ENCODE measurements at regions not wholly inside any gene's neighbourhood (a gene's known extent, or its start where the extent isn't known, plus 50 kb on each side); places are given as distances from the start of the nearest gene placed in this dataset.
A peak's percentile ranks its signal among the peaks of the same experiment; 100 is the strongest.
"Not testable (repeated sequence)": the region's sequence is repeated elsewhere in the genome, so short reads cannot be mapped to it uniquely, and the experiment has no call there.

GRCh38 chr16:52976539-52977167 lies 76.0 kb downstream of the CHD9NB start:
- no peak for DNase-seq

GRCh38 chr16:52967744-52968143 lies 85.0 kb downstream of the CHD9NB start:
- DNase-seq: no peak

- no peak for DNase-seq
Observed at GRCh38 chr16:52964290-52964689, 88.4 kb downstream of the CHD9NB start.

DNA sequence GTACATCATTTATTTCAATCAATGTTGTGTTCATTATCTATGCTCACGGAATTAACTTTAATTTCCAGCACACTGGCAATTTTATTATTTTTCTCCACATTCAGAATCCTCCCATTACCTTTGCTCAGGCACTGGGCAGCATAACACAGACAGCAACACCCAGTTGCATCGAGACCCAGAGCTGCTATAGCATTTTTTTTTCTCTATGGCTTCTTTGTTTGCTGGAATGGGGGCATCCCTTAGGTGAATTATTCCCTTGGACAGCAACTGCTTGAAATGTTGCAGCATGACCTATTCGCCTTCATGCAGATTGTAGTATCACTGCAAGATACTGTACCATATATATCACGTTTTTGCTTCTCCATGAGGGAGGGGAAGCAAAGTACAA lies 88.8 kb downstream of the CHD9NB start:
- no peak for DNase-seq

DNA sequence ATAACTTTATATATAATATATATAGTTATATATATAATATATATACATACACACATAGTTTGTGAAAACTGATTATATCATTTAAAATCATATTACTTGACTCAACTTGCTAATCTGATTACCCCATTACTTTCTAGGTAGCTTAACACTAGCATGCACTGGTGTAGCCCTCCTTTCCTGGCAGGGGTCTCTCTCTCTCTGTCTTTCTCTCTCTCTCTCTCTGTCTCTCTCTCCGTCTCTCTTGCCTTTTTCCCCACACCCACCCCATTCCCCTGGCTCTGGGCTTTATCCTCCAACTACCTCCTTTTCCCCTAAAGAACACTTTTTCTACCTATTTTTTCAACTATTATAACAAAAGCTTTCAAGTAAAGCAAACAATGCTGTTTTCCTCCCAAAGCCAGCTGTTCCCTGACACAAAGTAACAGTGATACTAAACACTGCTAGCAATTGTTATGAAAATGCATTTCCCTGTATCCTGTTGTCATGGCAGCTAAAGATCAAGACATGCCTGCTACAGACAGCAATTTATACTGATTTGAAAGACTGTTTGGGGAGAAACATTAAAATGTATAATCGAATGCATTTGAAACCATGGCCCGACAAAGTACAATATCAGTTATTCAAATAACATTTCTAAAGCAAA lies 89.4 kb downstream of the CHD9NB start:
- DNase-seq: no peak

DNA sequence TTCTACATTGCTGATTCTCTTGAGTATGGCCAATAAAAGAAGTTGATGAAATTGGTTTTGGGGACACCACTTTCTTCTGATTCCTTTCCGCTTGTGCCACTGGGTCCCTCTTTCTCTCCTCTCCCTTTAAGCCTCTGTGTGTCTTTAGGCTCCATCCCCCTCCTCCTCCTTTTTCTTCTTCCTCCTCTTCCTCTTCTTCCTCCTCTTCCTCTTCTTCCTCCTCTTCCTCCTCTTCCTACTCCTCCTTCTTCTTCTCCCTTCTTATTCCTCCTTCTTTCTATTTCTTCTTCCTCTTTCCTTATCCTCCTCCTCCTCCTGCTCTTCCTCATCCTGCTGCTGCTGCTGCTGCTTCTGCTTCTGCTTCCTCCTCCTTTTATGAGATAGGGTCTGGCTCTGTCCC lies 93.7 kb downstream of the CHD9NB start:
- DNase-seq: no peak

DNA sequence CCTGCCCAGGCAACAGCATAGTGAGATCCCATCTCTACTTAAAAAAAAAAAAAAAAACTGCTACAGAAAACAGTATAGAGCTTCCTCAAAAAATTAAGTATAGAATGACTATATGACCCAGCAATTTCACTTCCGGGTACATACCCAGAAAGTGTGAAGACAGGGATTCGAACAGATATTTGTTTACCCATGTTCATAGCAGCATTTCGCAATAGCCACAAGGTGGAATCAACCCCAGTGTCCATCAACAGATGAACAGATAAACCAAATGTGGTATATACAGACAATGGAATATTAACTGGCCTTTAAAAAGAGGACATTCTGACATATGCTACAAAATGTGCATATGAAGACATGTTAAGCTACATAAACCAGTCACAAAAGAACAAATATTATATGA lies 95.5 kb downstream of the CHD9NB start:
- DNase-seq: no peak

- DNase-seq: no peak
Observed at GRCh38 chr16:52956044-52956443, 96.7 kb downstream of the CHD9NB start.

GRCh38 chr16:52953215-52953614 lies 99.5 kb downstream of the CHD9NB start:
- DNase-seq: no peak

DNA sequence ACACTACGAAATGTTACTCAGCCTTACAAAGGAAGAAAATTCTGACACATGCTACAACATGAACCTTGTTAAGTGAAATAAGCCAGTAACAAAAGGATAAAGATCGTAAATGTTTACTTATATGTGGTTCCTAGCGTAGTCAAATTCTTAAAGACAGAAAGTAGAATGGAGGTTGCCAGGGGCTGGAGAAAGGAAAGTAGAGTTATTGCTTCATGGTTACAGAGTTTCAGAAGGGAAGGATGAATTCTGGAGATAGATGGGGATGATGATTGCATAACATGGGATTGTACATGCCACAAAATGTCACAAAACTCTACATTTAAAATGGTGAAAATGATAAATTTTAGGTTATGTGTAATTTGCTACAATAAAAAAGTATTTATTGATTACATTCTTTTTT lies 103.8 kb downstream of the CHD9NB start:
- DNase-seq: no peak

GRCh38 chr16:52932321-52932720 lies 120.4 kb downstream of the CHD9NB start:
- DNase-seq: no peak

GRCh38 chr16:52929478-52930400 lies 123.0 kb downstream of the CHD9NB start:
- no peak for DNase-seq

- DNase-seq: no peak
Observed at GRCh38 chr16:52928955-52929354, 123.7 kb downstream of the CHD9NB start.

DNA sequence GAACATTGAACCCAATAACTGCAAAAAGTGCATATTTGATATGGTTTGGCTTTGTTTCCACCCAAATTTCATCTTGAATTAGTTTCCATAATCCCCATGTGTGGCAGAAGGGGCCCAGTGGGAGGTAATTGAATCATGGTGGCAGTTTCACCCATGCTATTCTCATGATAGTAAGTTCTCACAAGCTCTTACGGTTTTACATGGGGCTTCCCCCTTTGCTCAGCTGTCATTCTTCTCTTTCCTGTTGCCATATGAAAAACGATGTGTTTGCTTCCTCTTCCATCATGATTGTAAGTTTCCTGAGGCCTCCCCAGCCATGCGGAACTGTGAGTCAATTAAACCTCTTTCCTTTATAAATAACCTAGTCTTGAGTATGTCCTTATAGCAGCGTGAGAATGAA lies 127.6 kb downstream of the CHD9NB start:
- no peak for DNase-seq

DNA sequence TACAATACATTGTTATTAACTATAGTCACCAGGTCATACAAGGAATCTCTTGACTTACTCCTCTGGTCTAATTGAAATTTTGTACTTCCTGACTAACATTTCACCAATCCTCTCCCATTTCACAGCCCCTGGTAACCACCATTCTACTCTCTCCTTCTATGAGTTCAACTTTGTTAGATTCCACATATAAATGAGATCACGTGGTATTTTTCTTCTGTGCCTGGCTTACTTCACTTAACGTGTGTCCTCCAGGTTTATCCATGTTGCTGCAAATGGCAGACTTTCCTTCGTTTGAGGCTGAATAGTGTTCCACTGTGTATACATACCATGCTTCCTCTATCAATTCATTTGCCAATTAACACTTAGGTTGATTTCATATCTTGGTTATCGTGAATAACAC lies 128.5 kb downstream of the CHD9NB start:
- no peak for DNase-seq

DNA sequence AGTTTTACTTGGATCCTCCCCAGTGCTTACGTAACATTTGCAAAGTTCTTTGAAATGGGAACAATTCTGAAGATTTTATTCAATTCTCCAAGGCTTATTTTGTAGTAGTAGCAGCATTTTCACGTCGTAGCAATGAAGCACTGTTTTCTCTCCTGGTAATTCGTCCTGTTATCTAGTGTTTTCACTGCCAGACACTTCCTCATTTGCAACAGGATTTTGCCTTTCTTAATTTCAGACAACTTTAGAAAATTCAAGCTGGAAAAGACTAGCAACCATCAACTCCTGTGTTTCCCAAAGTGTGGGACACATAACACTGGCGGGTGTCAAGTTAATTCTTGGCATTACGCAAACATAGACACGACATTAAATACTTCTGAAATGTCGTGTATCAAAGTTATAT lies 131.6 kb downstream of the CHD9NB start:
- DNase-seq: no peak

DNA sequence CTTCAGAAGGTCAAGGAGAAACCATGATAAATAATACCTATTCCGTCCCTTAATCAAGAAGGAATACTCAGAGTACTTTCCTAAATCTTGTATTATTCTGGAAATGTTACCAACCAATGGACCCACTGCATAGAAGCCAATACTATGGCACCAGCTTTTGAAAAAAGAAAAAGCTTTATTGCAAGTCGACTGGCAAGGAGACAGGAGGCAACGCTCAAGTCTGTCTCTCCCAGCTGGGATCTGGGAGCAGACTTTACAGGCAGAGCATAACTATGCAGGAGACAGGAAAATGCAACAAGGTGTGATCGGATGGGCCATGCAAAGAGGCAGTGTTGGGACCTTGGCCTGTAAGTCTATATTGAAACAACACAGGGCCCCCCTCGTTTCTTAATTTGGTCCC lies 132.4 kb downstream of the CHD9NB start:
- DNase-seq: no peak

DNA sequence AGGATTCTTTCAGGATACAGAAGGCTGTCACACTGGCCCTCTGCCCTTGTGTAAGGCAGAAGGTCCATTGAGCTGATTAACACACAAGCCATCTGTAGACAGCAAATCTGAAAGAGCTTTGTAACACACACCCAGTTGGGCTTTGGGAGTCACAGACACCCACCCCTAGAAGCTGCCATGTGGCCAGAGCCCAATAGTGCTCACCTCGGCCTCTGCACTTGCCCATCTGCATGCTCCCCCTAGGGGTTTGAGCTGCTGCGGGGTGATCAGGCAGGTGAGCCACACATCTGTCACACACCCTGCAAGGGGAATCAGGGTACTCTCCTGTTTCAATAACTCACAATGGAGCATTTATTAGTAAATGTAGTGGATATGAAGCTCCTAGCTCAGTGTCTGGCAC lies 138.3 kb downstream of the CHD9NB start:
- no peak for DNase-seq

DNA sequence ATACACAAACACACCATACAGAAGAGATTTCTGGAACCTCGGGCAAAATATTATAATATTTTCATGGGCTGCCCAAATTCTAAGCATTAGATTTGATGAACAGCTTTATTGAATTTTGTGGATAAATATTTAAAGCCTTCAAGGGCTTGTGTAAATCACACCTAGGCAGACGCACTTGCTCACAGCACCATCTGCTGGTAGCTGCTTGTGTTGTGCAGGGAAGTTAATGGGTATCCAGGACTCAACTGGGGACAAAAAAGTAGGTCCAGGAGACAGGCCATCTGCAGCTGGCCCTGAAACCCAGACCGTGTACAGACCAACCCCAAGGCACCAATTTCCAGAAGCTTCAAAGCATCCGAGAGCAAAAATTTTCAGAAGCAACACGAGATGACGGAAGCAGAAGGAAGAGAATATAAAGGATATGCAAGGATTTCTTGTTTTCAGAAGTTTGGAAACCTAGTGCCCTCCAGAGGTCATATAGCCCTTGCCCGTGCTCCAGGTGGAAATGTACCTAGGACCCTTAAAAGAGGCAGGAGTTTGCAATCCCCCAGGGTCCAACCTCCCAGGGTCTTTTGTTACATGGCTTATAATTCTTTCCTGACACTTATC lies 140.0 kb downstream of the CHD9NB start:
- DNase-seq: peak; percentile 15

GRCh38 chr16:52908057-52908456 lies 144.6 kb downstream of the CHD9NB start:
- not testable (repeated sequence) for DNase-seq

- DNase-seq: no peak
Observed at GRCh38 chr16:52906281-52906680, 146.4 kb downstream of the CHD9NB start.

DNA sequence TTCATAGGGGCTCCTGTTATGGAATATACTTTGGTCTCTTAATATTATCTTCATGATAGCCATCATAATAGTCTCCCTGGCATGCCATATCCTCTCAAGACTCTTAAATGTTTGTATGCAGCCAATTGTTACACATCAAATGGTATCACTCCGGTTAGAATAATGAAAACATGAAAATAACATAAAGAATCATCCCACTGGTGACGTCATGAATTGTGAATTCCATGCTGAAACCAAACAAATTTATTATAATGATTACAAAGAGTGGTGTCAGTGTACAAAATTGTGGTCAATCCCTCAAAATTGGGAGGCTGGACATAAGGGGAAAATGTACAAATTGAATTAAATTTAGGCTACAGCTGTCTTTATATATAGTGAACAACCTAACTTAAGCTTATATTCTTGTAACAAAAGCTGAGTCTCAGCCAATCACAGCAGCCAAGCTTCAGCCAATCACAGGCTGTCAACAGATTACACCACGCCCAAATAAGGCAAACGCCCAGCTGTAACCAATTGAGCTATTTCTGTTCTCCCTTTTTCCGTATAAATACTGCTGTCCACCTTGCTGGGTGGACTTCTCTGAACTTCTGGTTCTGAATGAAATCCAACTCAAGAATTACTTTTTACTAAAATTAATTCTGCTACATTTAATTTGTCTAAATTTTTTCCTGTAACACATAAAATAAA lies 156.1 kb downstream of the CHD9NB start:
- DNase-seq: no peak

DNA sequence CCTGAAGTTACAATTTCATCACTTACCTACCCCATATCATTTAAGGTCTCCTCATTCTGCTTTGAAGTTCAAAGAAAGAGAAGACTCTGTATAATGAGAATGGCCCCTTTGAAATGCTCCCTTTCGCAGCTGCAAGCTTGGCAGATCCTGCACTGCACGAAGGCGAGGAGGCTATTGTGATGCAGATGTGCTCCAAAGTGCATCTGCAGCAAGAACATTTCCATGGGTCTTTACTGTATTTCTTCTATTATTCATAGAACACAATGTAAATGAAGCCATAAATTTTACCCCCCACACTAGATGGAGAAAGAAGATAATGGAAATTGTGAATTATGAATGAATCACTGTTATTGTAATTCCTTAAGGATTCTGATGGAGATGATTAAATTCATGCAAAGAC lies 178.7 kb downstream of the CHD9NB start:
- no peak for DNase-seq
